Thyroid gland (tissue), 4 donors: ENCODE measurements at regions not wholly inside any gene's neighbourhood (a gene's known extent, or its start where the extent isn't known, plus 50 kb on each side); places are given as distances from the start of the nearest gene placed in this dataset.

ENCODE experiments used
- DNase-seq, 2 donors: peaks; one replicate each; pipeline ENCODE4 v3.0.0-alpha.2; 2019
- H3K27ac ChIP-seq, 3 donors: fragments of 200-600 bp; sonication (generic); 1 replicate in 2 of 3; 2 replicates in 1 of 3; pipeline ENCODE4 v1.5.1; 2016 to 2019; ENCODE audit warnings: mild to moderate bottlenecking in 1 of 3, moderate library complexity in 1 of 3
- H3K27me3 ChIP-seq: fragments of 200-600 bp; sonication (generic); one replicate; pipeline ENCODE4 v1.5.1; 2019
- H3K36me3 ChIP-seq, 2 donors: fragments of 200-600 bp; sonication (generic); one replicate each; pipeline ENCODE4 v1.5.1; 2016 to 2019
- H3K4me1 ChIP-seq, 2 donors: fragments of 200-600 bp; sonication (generic); one replicate each; pipeline ENCODE4 v1.5.1; 2017 to 2019
- H3K4me3 ChIP-seq, 3 donors: fragments of 200-600 bp; sonication (generic); replicated peaks in 1 of 3; 1 replicate in 2 of 3; 2 replicates in 1 of 3; pipeline ENCODE4 v1.5.1; 2016; ENCODE audit warnings: mild to moderate bottlenecking in 1 of 3
- H3K9me3 ChIP-seq: fragments of 200-600 bp; sonication (generic); one replicate; pipeline ENCODE4 v1.5.1; 2017
- POLR2A ChIP-seq, 2 donors: fragments of 450-650 bp; IDR thresholded peaks; one replicate each; pipeline ENCODE4 v1.6.1; 2017; ENCODE audit warnings: antibody characterized with exemption in 2 of 2, mild to moderate bottlenecking in 2 of 2, moderate library complexity in 1 of 2
- WGBS, 2 donors: methylation state at CpG; one replicate each; pipeline ENCODE4 v1.1.5; 2017; 5-methylcytosine and 5-hydroxymethylcytosine counted together
- intact Hi-C: fragments of 100-400 bp; cut with DNase I; formaldehyde crosslinking; loops from one replicate; pipeline ENCODE4 v1.15.1; 2023
- TF ChIP-seq, protein P1 (sequence below), 6 experiments: fragments of 200-600 bp in 3 of 6; fragments of 450-650 bp in 3 of 6; sonication (generic) in 3 of 6; IDR thresholded peaks; one replicate each; pipeline ENCODE4 v1.5.1; 2016 to 2019; ENCODE audit warnings: antibody characterized with exemption in 6 of 6, mild to moderate bottlenecking in 2 of 6, inconsistent platforms in 1 of 6, moderate library complexity in 1 of 6

GRCh38 chr7:136692221-136692620 lies 176.2 kb upstream of the CHRM2 start:
- H3K9me3 ChIP-seq, result no peaks in the 10 kb centered on the region
- H3K27me3 ChIP-seq, result no peaks in the 10 kb centered on the region
- DNase-seq, result no peak
- 81 to 84% methylated on average over 3 of the region's 3 CpGs for WGBS, 2 donors
- intact Hi-C loops, result no loop called here
- no peak for TF ChIP-seq POLR2A (IDR thresholded peaks at IDR 0.05)
- TF ChIP-seq, protein P1, sequence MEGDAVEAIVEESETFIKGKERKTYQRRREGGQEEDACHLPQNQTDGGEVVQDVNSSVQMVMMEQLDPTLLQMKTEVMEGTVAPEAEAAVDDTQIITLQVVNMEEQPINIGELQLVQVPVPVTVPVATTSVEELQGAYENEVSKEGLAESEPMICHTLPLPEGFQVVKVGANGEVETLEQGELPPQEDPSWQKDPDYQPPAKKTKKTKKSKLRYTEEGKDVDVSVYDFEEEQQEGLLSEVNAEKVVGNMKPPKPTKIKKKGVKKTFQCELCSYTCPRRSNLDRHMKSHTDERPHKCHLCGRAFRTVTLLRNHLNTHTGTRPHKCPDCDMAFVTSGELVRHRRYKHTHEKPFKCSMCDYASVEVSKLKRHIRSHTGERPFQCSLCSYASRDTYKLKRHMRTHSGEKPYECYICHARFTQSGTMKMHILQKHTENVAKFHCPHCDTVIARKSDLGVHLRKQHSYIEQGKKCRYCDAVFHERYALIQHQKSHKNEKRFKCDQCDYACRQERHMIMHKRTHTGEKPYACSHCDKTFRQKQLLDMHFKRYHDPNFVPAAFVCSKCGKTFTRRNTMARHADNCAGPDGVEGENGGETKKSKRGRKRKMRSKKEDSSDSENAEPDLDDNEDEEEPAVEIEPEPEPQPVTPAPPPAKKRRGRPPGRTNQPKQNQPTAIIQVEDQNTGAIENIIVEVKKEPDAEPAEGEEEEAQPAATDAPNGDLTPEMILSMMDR (IDR thresholded peaks at IDR 0.05), result no peak
- H3K4me1 ChIP-seq, result peaks cover 7 to 12% of the 10 kb centered on the region in 2 donors
- no peak overlapping the region for H3K27ac ChIP-seq
- no peak overlapping the region for H3K4me3 ChIP-seq
- H3K36me3 ChIP-seq, result no peaks in the 10 kb centered on the region

- no peak overlapping the region for H3K4me3 ChIP-seq
- intact Hi-C loops, result no loop called here
- DNase-seq, result no peak
- H3K27ac ChIP-seq, result no peak overlapping the region
- peaks cover 0 to 5% of the 10 kb centered on the region in 2 donors for H3K4me1 ChIP-seq
- TF ChIP-seq POLR2A (IDR thresholded peaks at IDR 0.05), result no peak
- TF ChIP-seq, protein P1 (IDR thresholded peaks at IDR 0.05), result no peak
- H3K9me3 ChIP-seq, result no peaks in the 10 kb centered on the region
- H3K27me3 ChIP-seq, result no peaks in the 10 kb centered on the region
- no peaks in the 10 kb centered on the region for H3K36me3 ChIP-seq
- 89 to 91% methylated on average over 2 of the region's 2 CpGs for WGBS, 2 donors
Measured at GRCh38 chr7:136688601-136689000, 179.9 kb upstream of the CHRM2 start.

DNA sequence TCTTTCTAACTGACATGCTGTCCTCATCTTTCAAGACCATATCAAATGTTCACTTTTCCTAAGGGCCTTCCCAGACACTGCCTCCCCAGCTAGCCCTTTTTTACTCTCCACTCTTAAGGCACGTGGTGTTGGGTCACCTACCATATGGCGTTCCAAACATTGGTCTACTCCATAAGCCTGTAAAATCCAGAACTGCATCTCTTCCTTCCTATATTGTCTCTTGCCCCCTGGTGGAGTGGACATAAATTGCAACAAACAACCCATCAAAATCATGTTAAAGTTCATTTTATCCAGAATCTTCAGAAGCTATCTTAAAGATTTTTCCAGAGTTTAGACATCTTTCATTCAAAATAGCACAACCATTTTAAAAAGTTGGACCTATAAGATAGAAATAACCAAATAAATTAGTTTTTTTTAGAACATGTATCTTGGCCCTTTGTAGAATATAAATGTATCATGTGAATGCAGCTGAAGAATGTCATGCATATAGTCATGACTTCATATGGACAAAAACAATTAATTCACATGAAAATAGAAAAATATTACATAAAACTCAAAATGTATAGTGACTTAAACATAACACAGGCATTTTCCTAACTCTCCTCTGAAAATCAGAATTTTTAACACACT lies 180.6 kb upstream of the CHRM2 start:
- no peak overlapping the region for H3K27ac ChIP-seq
- 72 to 75% methylated on average over 2 of the region's 2 CpGs for WGBS, 2 donors
- no peaks in the 10 kb centered on the region for H3K36me3 ChIP-seq
- no peaks in the 10 kb centered on the region for H3K9me3 ChIP-seq
- H3K27me3 ChIP-seq, result no peaks in the 10 kb centered on the region
- TF ChIP-seq, protein P1 (IDR thresholded peaks at IDR 0.05), result peak in 3 of 6 experiments; percentile 31 to 43 (median 37)
- no peak for TF ChIP-seq POLR2A (IDR thresholded peaks at IDR 0.05)
- H3K4me1 ChIP-seq, result peaks cover 0 to 5% of the 10 kb centered on the region in 2 donors
- no peak for DNase-seq
- no peak overlapping the region for H3K4me3 ChIP-seq
- intact Hi-C loops, result no loop called here

- Histone ChIP-seq H3K36me3 (no peaks in the 10 kb centered on the region), H3K4me3 (no peak overlapping the region), H3K4me1 (peaks cover 0 to 5% of the 10 kb centered on the region in 2 donors), H3K9me3 (no peaks in the 10 kb centered on the region), H3K27me3 (no peaks in the 10 kb centered on the region), H3K27ac (no peak overlapping the region)
- 71 to 76% methylated on average over 7 of the region's 7 CpGs for WGBS, 2 donors
- DNase-seq, result no peak
- intact Hi-C loops, result no loop called here
- TF ChIP-seq, protein P1 (IDR thresholded peaks at IDR 0.05), result no peak
- TF ChIP-seq POLR2A (IDR thresholded peaks at IDR 0.05), result no peak
Measured at GRCh38 chr7:136685501-136686173, 182.8 kb upstream of the CHRM2 start.
